C1 segment of cervical spinal cord (tissue), 14 donors: ENCODE measurements at regions not wholly inside any gene's neighbourhood (a gene's known extent, or its start where the extent isn't known, plus 50 kb on each side); places are given as distances from the start of the nearest gene placed in this dataset.
"Not testable (repeated sequence)": the region's sequence is repeated elsewhere in the genome, so short reads cannot be mapped to it uniquely, and the experiment has no call there.

Experiments
- DNase-seq, 14 donors: peaks; one replicate each; lab custom pipeline; 2025; lab: John Stamatoyannopoulos, UW

GRCh38 chr1:844472-845026 lies 79.2 kb upstream of the SAMD11 start:
- DNase-seq: no peak

GRCh38 chr1:845641-846040 lies 78.1 kb upstream of the SAMD11 start:
- not testable (repeated sequence) for DNase-seq

GRCh38 chr1:849873-850272 lies 73.8 kb upstream of the SAMD11 start:
- not testable (repeated sequence) for DNase-seq

- DNase-seq: not testable (repeated sequence)
Measured at GRCh38 chr1:850318-850717, 73.4 kb upstream of the SAMD11 start.

- not testable (repeated sequence) for DNase-seq
Measured at GRCh38 chr1:851398-851797, 72.3 kb upstream of the SAMD11 start.

- not testable (repeated sequence) for DNase-seq
Measured at GRCh38 chr1:851841-852240, 71.9 kb upstream of the SAMD11 start.

GRCh38 chr1:855202-855981 lies 68.3 kb upstream of the SAMD11 start:
- not testable (repeated sequence) for DNase-seq

- DNase-seq: not testable (repeated sequence)
Measured at GRCh38 chr1:856541-857057, 67.1 kb upstream of the SAMD11 start.

GRCh38 chr1:857926-858648 lies 65.6 kb upstream of the SAMD11 start:
- not testable (repeated sequence) for DNase-seq

- DNase-seq: peak in 1 of 14 donors; percentile 9
Measured at GRCh38 chr1:858649-859041, 65.1 kb upstream of the SAMD11 start.

- DNase-seq: not testable (repeated sequence)
Measured at GRCh38 chr1:860941-861340, 62.8 kb upstream of the SAMD11 start.

GRCh38 chr1:861714-862113 lies 62.0 kb upstream of the SAMD11 start:
- DNase-seq: no peak

- DNase-seq: not testable (repeated sequence)
Measured at GRCh38 chr1:862601-863000, 61.1 kb upstream of the SAMD11 start.

- not testable (repeated sequence) for DNase-seq
Measured at GRCh38 chr1:865633-866032, 58.1 kb upstream of the SAMD11 start.

- DNase-seq: no peak
Measured at GRCh38 chr1:866095-866494, 57.6 kb upstream of the SAMD11 start.

- not testable (repeated sequence) for DNase-seq
Measured at GRCh38 chr1:866631-867299, 57.0 kb upstream of the SAMD11 start.

- not testable (repeated sequence) for DNase-seq
Measured at GRCh38 chr1:867550-867949, 56.2 kb upstream of the SAMD11 start.

GRCh38 chr1:869499-870244 lies 54.1 kb upstream of the SAMD11 start:
- DNase-seq: peak in 10 of 14 donors; percentile 4 to 70 (median 21)
